Stomach (tissue), 8 donors: ENCODE measurements at regions not wholly inside any gene's neighbourhood (a gene's known extent, or its start where the extent isn't known, plus 50 kb on each side); places are given as distances from the start of the nearest gene placed in this dataset.

Experiments used
- DNase-seq, 2 donors: peaks; one replicate each; pipeline versions ENCODE4 v3.0.0 to v3.0.0-alpha.2; 2013 to 2019
- H3K27ac ChIP-seq, 5 donors: fragments of 200-600 bp in 4 of 5; sonication (generic) in 4 of 5; one replicate each; pipeline ENCODE4 v1.5.1; 2013 to 2019; ENCODE audit warnings: mild to moderate bottlenecking in 1 of 5, moderate library complexity in 1 of 5
- H3K27me3 ChIP-seq, 3 donors: fragments of 200-600 bp; sonication (generic); one replicate each; pipeline ENCODE4 v1.5.1; 2017 to 2019; ENCODE audit warnings: mixed run types in 1 of 3
- H3K36me3 ChIP-seq, 4 donors: fragments of 200-600 bp; sonication (generic); 1 replicate in 3 of 4; 2 replicates in 1 of 4; pipeline ENCODE4 v1.5.1; 2016 to 2019
- H3K4me1 ChIP-seq, 4 donors: fragments of 200-600 bp; sonication (generic); one replicate each; pipeline ENCODE4 v1.5.1; 2016 to 2019
- H3K4me3 ChIP-seq, 4 donors: fragments of 200-600 bp; sonication (generic) in 3 of 4; one replicate each; pipeline ENCODE4 v1.5.1; 2016 to 2019; ENCODE audit warnings: mild to moderate bottlenecking in 1 of 4
- H3K9me3 ChIP-seq, 4 donors: fragments of 200-600 bp; sonication (generic); one replicate each; pipeline ENCODE4 v1.5.1; 2016 to 2019
- CTCF ChIP-seq, 7 experiments: fragments of 450-650 bp in 4 of 7; fragments of 200-600 bp in 3 of 7; sonication (generic) in 3 of 7; IDR thresholded peaks; one replicate each; pipeline ENCODE4 v1.5.1; 2016 to 2019; ENCODE audit warnings: antibody characterized with exemption in 7 of 7, control low read depth in 2 of 7, mild to moderate bottlenecking in 1 of 7
- EP300 ChIP-seq: sonication (generic); formaldehyde crosslinking; IDR thresholded peaks from one replicate; pipeline ENCODE4 v1.6.1; 2017; ENCODE audit warnings: antibody characterized with exemption
- POLR2A ChIP-seq, 4 donors: fragments of 450-650 bp; IDR thresholded peaks; one replicate each; pipeline ENCODE4 v1.6.1; 2016; ENCODE audit warnings: antibody characterized with exemption in 4 of 4, control low read depth in 2 of 4, mild to moderate bottlenecking in 1 of 4, moderate library complexity in 1 of 4
- POLR2AphosphoS5 ChIP-seq, 3 donors: sonication (generic); formaldehyde crosslinking; IDR thresholded peaks; one replicate each; pipeline ENCODE4 v1.6.1; 2016; ENCODE audit warnings: antibody characterized with exemption in 3 of 3
- WGBS, 5 donors: extraction: QIAGEN DNeasy Blood & Tissue Kit in 3 of 5; methylation state at CpG; one replicate each; pipeline versions ENCODE4 v1.1.5 to v1.1.7; 2013 to 2018; 5-methylcytosine and 5-hydroxymethylcytosine counted together
- intact Hi-C: fragments of 100-400 bp; cut with DNase I; formaldehyde crosslinking; loops from one replicate; pipeline ENCODE4 v1.15.1; 2023; ENCODE audit warnings: low total_unique reads
- small RNA-seq, 4 donors: library from RNA; depleted of rRNA; stranded (forward); fragments of <200 nt; gene quantifications; one replicate each; pipeline ENCODE3, GENCODE V24; 2016
- donor health status: healthy with polysubstance abuse.
- donor health status: Bipolar disorder and iron deficiency.
- donor health status: healthy.

GRCh38 chr3:96756516-96756915, 57.9 kb upstream of the EPHA6 start:
- H3K4me1 ChIP-seq: no peaks in the 10 kb centered on the region
- H3K4me3 ChIP-seq: no peak overlapping the region
- TF ChIP-seq EP300 (no peak), POLR2A (IDR thresholded peaks at IDR 0.05) (no peak), POLR2AphosphoS5 (IDR thresholded peaks at IDR 0.05) (no peak), CTCF (IDR thresholded peaks at IDR 0.05) (no peak)
- H3K9me3 ChIP-seq: no peaks in the 10 kb centered on the region
- no peak for DNase-seq
- 14 to 55% (median 41%) methylated on average over 1 of the region's 1 CpG for WGBS, 5 donors
- intact Hi-C loops: no loop called here
- no peaks in the 10 kb centered on the region for H3K36me3 ChIP-seq
- H3K27ac ChIP-seq: no peak overlapping the region
- no peaks in the 10 kb centered on the region for H3K27me3 ChIP-seq

GRCh38 chr3:96760956-96761355, 53.4 kb upstream of the EPHA6 start:
- Histone ChIP-seq H3K36me3 (no peaks in the 10 kb centered on the region), H3K4me3 (no peak overlapping the region), H3K27me3 (no peaks in the 10 kb centered on the region), H3K9me3 (no peaks in the 10 kb centered on the region), H3K27ac (no peak overlapping the region), H3K4me1 (no peaks in the 10 kb centered on the region)
- no peak for DNase-seq
- intact Hi-C loops: no loop called here
- 66 to 80% (median 70%) methylated on average over 4 of the region's 4 CpGs for WGBS, 5 donors
- TF ChIP-seq CTCF (IDR thresholded peaks at IDR 0.05): no peak
- TF ChIP-seq POLR2A (IDR thresholded peaks at IDR 0.05): no peak
- no peak for TF ChIP-seq POLR2AphosphoS5 (IDR thresholded peaks at IDR 0.05)
- no peak for TF ChIP-seq EP300

Small RNAs in the stretch of these regions (small RNA-seq; reads per million reads assigned to genes)
- gene MIR8060 (0 reads per million in 4 donors), gene RNU6-1094P (0 reads per million in 4 donors)
